IMR-90 (cell line): ENCODE measurements at regions not wholly inside any gene's neighbourhood (a gene's known extent, or its start where the extent isn't known, plus 50 kb on each side); places are given as distances from the start of the nearest gene placed in this dataset.
A peak's percentile ranks its signal among the peaks of the same experiment; 100 is the strongest.

Experiments used
- ATAC-seq: fragments of 200-7000 bp; cut with Tn5 transposase; 2 replicates; pipeline ENCODE4 v1.9.1; 2020; ENCODE audit warnings: low read depth, mild to moderate bottlenecking, moderate library complexity
- BruUV-seq: library from RNA; stranded (reverse); fragments of 400-500 nt; replicated peaks from 2 replicates; lab custom pipeline; 2021; lab: Mats Ljungman, UMichigan
- CTCF ChIA-PET: fragments of 300-600 bp; formaldehyde crosslinking; extraction: SDS; loops from one replicate; lab custom pipeline; 2021; ENCODE audit warnings: antibody characterized with exemption; lab: Yijun Ruan, JAX
- POLR2A ChIA-PET: fragments of 300-600 bp; sonication (Branson Sonifier 250); formaldehyde crosslinking; loops from one replicate; lab custom pipeline; 2022; ENCODE audit warnings: antibody characterized with exemption; ENCODE audit not compliant: unreplicated experiment; lab: Charles Lee
- DNase-seq: peaks from one replicate; pipeline ENCODE4 v3.0.0; 2013
- H2AFZ ChIP-seq: replicated peaks from 2 replicates; pipeline ENCODE3; 2013; ENCODE audit warnings: low read length, mild to moderate bottlenecking; ENCODE audit not compliant: poor library complexity
- H2AK5ac ChIP-seq: 2 replicates; pipeline ENCODE4 v1.6.1; 2013; ENCODE audit warnings: low read depth, low read length, inconsistent platforms
- H2AK9ac ChIP-seq: replicated peaks from 2 replicates; pipeline ENCODE3; 2013; ENCODE audit warnings: mild to moderate bottlenecking, low read depth, low read length, moderate library complexity; ENCODE audit not compliant: poor library complexity
- H2BK120ac ChIP-seq: 2 replicates; pipeline ENCODE4 v1.6.1; 2013; ENCODE audit warnings: low read depth, low read length, inconsistent platforms
- H2BK15ac ChIP-seq: 3 replicates; pipeline ENCODE4 v1.6.1; 2013; ENCODE audit warnings: low read depth, low read length, inconsistent platforms
- H2BK20ac ChIP-seq: 2 replicates; pipeline ENCODE4 v1.6.1; 2013; ENCODE audit warnings: low read depth, mild to moderate bottlenecking, inconsistent platforms, low read length, moderate library complexity
- H2BK5ac ChIP-seq: 2 replicates; pipeline ENCODE4 v1.6.1; 2013; ENCODE audit warnings: mild to moderate bottlenecking, low read depth, low read length, inconsistent platforms; ENCODE audit not compliant: poor library complexity, severe bottlenecking
- H3K14ac ChIP-seq: replicated peaks from 2 replicates; pipeline ENCODE4 v1.6.1; 2013; ENCODE audit warnings: low read depth, low read length, inconsistent platforms
- H3K18ac ChIP-seq: 2 replicates; pipeline ENCODE4 v1.6.1; 2013; ENCODE audit warnings: low read depth, low read length, control low read depth
- H3K23ac ChIP-seq: 2 replicates; pipeline ENCODE4 v1.6.1; 2013; ENCODE audit warnings: low read depth, low read length, inconsistent platforms
- H3K27ac ChIP-seq: 2 replicates; pipeline ENCODE4 v1.5.1; 2013; ENCODE audit warnings: mild to moderate bottlenecking, control low read depth, low read length; ENCODE audit not compliant: insufficient read depth
- H3K27me3 ChIP-seq: 2 replicates; pipeline ENCODE4 v1.6.1; 2013; ENCODE audit warnings: low read length; ENCODE audit not compliant: control insufficient read depth, insufficient read depth
- H3K36me3 ChIP-seq: 2 replicates; pipeline ENCODE4 v1.6.1; 2013; ENCODE audit warnings: low read length, mixed read lengths; ENCODE audit not compliant: control insufficient read depth, insufficient read depth
- H3K4ac ChIP-seq: 2 replicates; pipeline ENCODE4 v1.6.1; 2013; ENCODE audit warnings: low read depth, low read length, inconsistent platforms
- H3K4me1 ChIP-seq: 2 replicates; pipeline ENCODE4 v1.6.1; 2013; ENCODE audit warnings: low read length, mixed read lengths; ENCODE audit not compliant: control insufficient read depth, insufficient read depth
- H3K4me2 ChIP-seq: 2 replicates; pipeline ENCODE4 v1.6.1; 2013; ENCODE audit warnings: low read depth, mild to moderate bottlenecking, control low read depth, low read length, moderate library complexity
- H3K4me3 ChIP-seq: 2 replicates; pipeline ENCODE4 v1.5.1; 2013; ENCODE audit warnings: low read depth, mild to moderate bottlenecking, control low read depth, low read length, moderate library complexity; ENCODE audit not compliant: insufficient read depth
- H3K56ac ChIP-seq: 2 replicates; pipeline ENCODE4 v1.6.1; 2013; ENCODE audit warnings: low read length, inconsistent platforms; ENCODE audit not compliant: insufficient read depth; ENCODE audit errors: extremely low read depth
- H3K79me1 ChIP-seq, 2 experiments: 2 replicates each; pipeline ENCODE4 v1.6.1; 2013; ENCODE audit warnings: low read length in 2 of 2, inconsistent platforms in 1 of 2, low read depth in 1 of 2
- H3K9ac ChIP-seq: 2 replicates; pipeline ENCODE4 v1.6.1; 2013; ENCODE audit warnings: low read depth, low read length, control low read depth
- H3K9me1 ChIP-seq: 2 replicates; pipeline ENCODE4 v1.6.1; 2013; ENCODE audit warnings: low read length, inconsistent platforms; ENCODE audit not compliant: insufficient read depth
- H3K9me3 ChIP-seq: 2 replicates; pipeline ENCODE4 v1.6.1; 2013; ENCODE audit warnings: low read length; ENCODE audit not compliant: control insufficient read depth, insufficient read depth
- H4K20me1 ChIP-seq: 2 replicates; pipeline ENCODE4 v1.6.1; 2013; ENCODE audit warnings: low read length, inconsistent platforms; ENCODE audit not compliant: insufficient read depth
- H4K5ac ChIP-seq: 2 replicates; pipeline ENCODE4 v1.6.1; 2013; ENCODE audit warnings: mild to moderate bottlenecking, low read depth, low read length, control low read depth
- H4K8ac ChIP-seq, 2 experiments: 2 replicates each; pipeline ENCODE4 v1.6.1; 2013; ENCODE audit warnings: low read depth in 2 of 2, low read length in 2 of 2, control low read depth in 1 of 2, inconsistent platforms in 1 of 2
- H4K91ac ChIP-seq: 2 replicates; pipeline ENCODE4 v1.6.1; 2013; ENCODE audit warnings: low read depth, low read length, inconsistent platforms; ENCODE audit not compliant: insufficient read depth
- BHLHE40 ChIP-seq: fragments of 150-350 bp; IDR thresholded peaks from 2 replicates; pipeline ENCODE4 v1.6.1; 2016; ENCODE audit warnings: mild to moderate bottlenecking, low read depth, low read length
- MAZ ChIP-seq: IDR thresholded peaks from 2 replicates; pipeline ENCODE4 v1.6.1; 2012; ENCODE audit warnings: low read depth, mild to moderate bottlenecking, low read length, improper control_type of control experiment, moderate library complexity, borderline replicate concordance
- WGBS, 2 experiments: methylation state at CpG; one replicate each; pipeline versions ENCODE4 v1.1.5 to v1.1.7; 2013; ENCODE audit warnings: missing lambda C conversion rate in 2 of 2; ENCODE audit not compliant: insufficient read length in 1 of 2; ENCODE audit errors: extremely low coverage in 2 of 2; 5-methylcytosine and 5-hydroxymethylcytosine counted together
- dilution Hi-C: fragments of 300-500 bp; cut with HindIII; formaldehyde crosslinking; loops from one replicate; pipeline ENCODE4 v1.14.3; 2018; ENCODE audit warnings: low sequenced_read_pairs; ENCODE audit not compliant: unreplicated experiment
- in situ Hi-C: fragments of 300-500 bp; cut with MboI; formaldehyde crosslinking; loops from 3 replicates; pipeline ENCODE4 v1.14.3; 2019; ENCODE audit warnings: low sequenced_read_pairs, inconsistent platforms, mixed read lengths
- intact Hi-C: fragments of 100-400 bp; cut with micrococcal nuclease; formaldehyde crosslinking; loops from 2 replicates; pipeline ENCODE4 v1.10.0; 2022

- Histone ChIP-seq H2BK120ac (peak overlapping the region; percentile 85), H2BK15ac (no peak overlapping the region), H4K20me1 (no peaks in the 10 kb centered on the region), H2BK20ac (peak overlapping the region; percentile 69), H4K5ac (peak overlapping the region; percentile 73; the same call in 1 of the 2 replicates), H3K4ac (peak overlapping the region; percentile 67; the same call in 1 of the 2 replicates), H2AFZ (no peak overlapping the region), H3K27ac (no peak overlapping the region; the same call in 1 of the 2 replicates), H2AK9ac (no peak overlapping the region), H3K18ac (peak overlapping the region; percentile 48; the same call in 1 of the 2 replicates), H3K27me3 (no peaks in the 10 kb centered on the region), H3K9me1 (no peaks in the 10 kb centered on the region), H3K4me3 (no peak overlapping the region), H3K9me3 (no peaks in the 10 kb centered on the region), H4K91ac (0 out of 2 replicates have a peak overlapping the region, but pooled peaks have one; percentile 25), H4K8ac (peak overlapping the region in 1 of 2 experiments; percentile 35; a peak in 1 of 4 replicates), H3K23ac (peak overlapping the region; percentile 45; the same call in 1 of the 2 replicates), H3K79me1 (no peaks in the 10 kb centered on the region), H3K36me3 (no peaks in the 10 kb centered on the region), H2BK5ac (peak overlapping the region; percentile 55), H3K56ac (no peak overlapping the region), H3K14ac (peak overlapping the region; percentile 86; the same call in 1 of the 2 replicates), H3K4me2 (no peak overlapping the region), H2AK5ac (peak overlapping the region; percentile 78; the same call in 1 of the 2 replicates), H3K4me1 (peaks cover 3% of the 10 kb centered on the region), H3K9ac (no peak overlapping the region)
- no peak for ATAC-seq
- ChIA-PET CTCF (interaction anchor here (0.6 kb wide), 1 partner anchor 213 kb away, joined by 4 read pairs; no protein-coding TSS in a partner anchor), POLR2A (no interaction called here)
- WGBS, 2 experiments = no CpG with 5 or more reads among the region's 1 CpG
- TF ChIP-seq BHLHE40 = peak; percentile 22; the same call in 1 of the 2 replicates
- TF ChIP-seq MAZ = no peak
- peak; percentile 26 for DNase-seq
- dilution Hi-C loops = no loop called here
- in situ Hi-C loops = no loop called here
- intact Hi-C loops = no loop called here
- BruUV-seq = no TSS peak
These were observed 137.0 kb upstream of the ANO3 start for GRCh38 chr11:26194881-26195280.
